Keratinocyte (primary cell): ENCODE measurements at regions not wholly inside any gene's neighbourhood (a gene's known extent, or its start where the extent isn't known, plus 50 kb on each side); places are given as distances from the start of the nearest gene placed in this dataset.

Experiments used
- DNase-seq: peaks from one replicate; pipeline ENCODE4 v3.0.0-alpha.2; 2011; ENCODE audit warnings: low read depth, missing footprints, low spot score
- FAIRE-seq: peaks from 2 replicates; lab custom pipeline; 2011; peaks lifted over from hg19 to GRCh38; lab: Jason Lieb, UNC
- H2AFZ ChIP-seq: 2 replicates; pipeline ENCODE4 v1.6.0; 2012; ENCODE audit warnings: low read length, control low read depth, inconsistent platforms; ENCODE audit not compliant: control insufficient read depth
- H3K27ac ChIP-seq: 2 replicates; pipeline ENCODE4 v1.5.1; 2011; ENCODE audit warnings: low read length; ENCODE audit not compliant: control insufficient read depth, insufficient read depth
- H3K27me3 ChIP-seq: 3 replicates; pipeline ENCODE4 v1.6.0; 2011; ENCODE audit warnings: low read length; ENCODE audit not compliant: control insufficient read depth, insufficient read depth; ENCODE audit errors: extremely low read depth
- H3K36me3 ChIP-seq, 2 experiments: 2 replicates in 1 of 2; 3 replicates in 1 of 2; pipeline ENCODE4 v1.5.1; 2011; ENCODE audit warnings: low read length in 2 of 2, mild to moderate bottlenecking in 1 of 2; ENCODE audit not compliant: control insufficient read depth in 2 of 2, insufficient read depth in 2 of 2; ENCODE audit errors: extremely low read depth in 1 of 2
- H3K4me1 ChIP-seq: 3 replicates; pipeline ENCODE4 v1.5.1; 2011; ENCODE audit warnings: low read length; ENCODE audit not compliant: control insufficient read depth, insufficient read depth; ENCODE audit errors: extremely low read depth
- H3K4me2 ChIP-seq: 3 replicates; pipeline ENCODE4 v1.6.0; 2011; ENCODE audit warnings: low read depth, low read length; ENCODE audit not compliant: control insufficient read depth, insufficient read depth; ENCODE audit errors: extremely low read depth
- H3K4me3 ChIP-seq, 3 experiments: fragments of 200-600 bp in 1 of 3; sonication (generic) in 1 of 3; 2 replicates in 2 of 3; 3 replicates in 1 of 3; pipeline ENCODE4 v1.5.1; 2011 to 2016; ENCODE audit warnings: low read length in 3 of 3, mild to moderate bottlenecking in 3 of 3, control low read depth in 2 of 3, inconsistent platforms in 1 of 3, low read depth in 1 of 3, mixed read lengths in 1 of 3, mixed run types in 1 of 3, moderate library complexity in 1 of 3; ENCODE audit not compliant: control insufficient read depth in 2 of 3, insufficient read depth in 2 of 3; ENCODE audit errors: extremely low read depth in 1 of 3
- H3K79me2 ChIP-seq: 2 replicates; pipeline ENCODE4 v1.6.0; 2012; ENCODE audit warnings: low read length; ENCODE audit not compliant: control insufficient read depth, insufficient read depth
- H3K9ac ChIP-seq: 3 replicates; pipeline ENCODE4 v1.6.0; 2011; ENCODE audit warnings: low read length; ENCODE audit not compliant: control insufficient read depth, insufficient read depth; ENCODE audit errors: extremely low read depth
- H3K9me1 ChIP-seq: 3 replicates; pipeline ENCODE4 v1.6.0; 2011; ENCODE audit warnings: low read length; ENCODE audit not compliant: control insufficient read depth, insufficient read depth; ENCODE audit errors: extremely low read depth
- H3K9me3 ChIP-seq: 2 replicates; pipeline ENCODE4 v1.5.1; 2012; ENCODE audit warnings: low read depth, low read length; ENCODE audit not compliant: control insufficient read depth
- H4K20me1 ChIP-seq: 3 replicates; pipeline ENCODE4 v1.6.0; 2011; ENCODE audit warnings: low read length; ENCODE audit not compliant: control insufficient read depth, insufficient read depth; ENCODE audit errors: extremely low read depth
- CTCF ChIP-seq, 3 experiments: IDR thresholded peaks in 1 of 3; conservative IDR thresholded peaks in 1 of 3; optimal IDR thresholded peaks in 1 of 3; 2 replicates in 2 of 3; 3 replicates in 1 of 3; pipeline versions ENCODE3 to v1.5.1; 2011; ENCODE audit warnings: low read length in 3 of 3, mild to moderate bottlenecking in 3 of 3, moderate library complexity in 2 of 3, control low read depth in 1 of 3, inconsistent platforms in 1 of 3; ENCODE audit not compliant: insufficient read depth in 2 of 3; ENCODE audit errors: extremely low read depth in 1 of 3
- EZH2 ChIP-seq: IDR thresholded peaks from one replicate; pipeline ENCODE4 v1.6.1; 2012; ENCODE audit warnings: inconsistent platforms, mild to moderate bottlenecking, low read length, moderate library complexity
- dilution Hi-C: fragments of 300-500 bp; cut with MboI; formaldehyde crosslinking; loops from one replicate; pipeline ENCODE4 v1.7.0; 2020; ENCODE audit warnings: low sequenced_read_pairs; ENCODE audit not compliant: extremely low pct_ligation_motif_present

GRCh38 chr17:20787281-20787680 lies 207.8 kb downstream of the CDRT15L2 start:
- Histone ChIP-seq H4K20me1 (no peaks in the 10 kb centered on the region), H3K4me2 (no peak overlapping the region), H3K4me3 (no peak overlapping the region), H3K9me3 (no peaks in the 10 kb centered on the region), H3K9ac (no peak overlapping the region), H3K36me3 (no peaks in the 10 kb centered on the region), H3K79me2 (no peaks in the 10 kb centered on the region), H3K9me1 (no peaks in the 10 kb centered on the region), H3K27ac (no peak overlapping the region), H2AFZ (no peak overlapping the region), H3K4me1 (no peaks in the 10 kb centered on the region), H3K27me3 (peaks cover 16% of the 10 kb centered on the region)
- no peak for TF ChIP-seq CTCF (optimal IDR thresholded peaks at IDR 0.05 in 1 of 3, IDR thresholded peaks at IDR 0.05 in 1 of 3, conservative IDR thresholded peaks at IDR 0.05 in 1 of 3; ENCODE audit: extremely low read depth in 1 of 3, insufficient read depth in 2 of 3, low read length in 3 of 3)
- no peak for TF ChIP-seq EZH2
- no peak for FAIRE-seq
- DNase-seq, result no peak
- dilution Hi-C loops, result no loop called here

DNA sequence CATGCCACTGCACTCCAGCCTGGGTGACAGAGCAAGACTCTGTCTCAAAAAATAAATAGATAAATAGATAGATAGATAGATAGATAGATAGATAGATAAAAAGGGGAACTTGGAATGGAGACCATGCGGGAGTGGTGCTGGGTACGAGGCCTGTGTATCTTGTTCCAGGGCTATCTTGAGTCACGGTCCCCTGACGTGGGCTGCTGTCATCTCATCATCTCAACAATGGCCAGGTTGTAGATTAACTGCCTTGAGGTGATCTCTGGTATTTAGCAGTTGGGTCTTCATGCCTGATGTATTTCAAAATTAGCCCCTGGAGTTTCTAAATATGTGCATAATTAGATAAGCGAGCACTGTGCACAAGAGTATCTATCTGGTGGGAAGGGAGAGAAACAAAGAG lies 212.1 kb downstream of the CDRT15L2 start:
- dilution Hi-C loops, result no loop called here
- no peak for DNase-seq
- no peaks in the 10 kb centered on the region for H3K27me3 ChIP-seq

More for the DNA sequence above, 212.1 kb downstream of the CDRT15L2 start:
- Histone ChIP-seq H3K4me2 (no peak overlapping the region), H3K27ac (no peak overlapping the region), H2AFZ (no peak overlapping the region), H3K4me1 (no peaks in the 10 kb centered on the region), H3K9me3 (no peaks in the 10 kb centered on the region), H3K36me3 (no peaks in the 10 kb centered on the region), H3K9me1 (no peaks in the 10 kb centered on the region), H3K9ac (no peak overlapping the region), H4K20me1 (no peaks in the 10 kb centered on the region), H3K4me3 (no peak overlapping the region), H3K79me2 (no peaks in the 10 kb centered on the region)
- TF ChIP-seq CTCF (optimal IDR thresholded peaks at IDR 0.05 in 1 of 3, IDR thresholded peaks at IDR 0.05 in 1 of 3, conservative IDR thresholded peaks at IDR 0.05 in 1 of 3; ENCODE audit: extremely low read depth in 1 of 3, insufficient read depth in 2 of 3, low read length in 3 of 3), result no peak
- TF ChIP-seq EZH2, result no peak
- no peak for FAIRE-seq
